Mesothelial cell of epicardium (in vitro differentiated cells): ENCODE measurements at regions not wholly inside any gene's neighbourhood (a gene's known extent, or its start where the extent isn't known, plus 50 kb on each side); places are given as distances from the start of the nearest gene placed in this dataset.

Experiments
- DNase-seq, 2 experiments: peaks; one replicate each; pipeline ENCODE4 v3.0.0; 2021; ENCODE audit warnings: low spot score in 2 of 2; ENCODE audit not compliant: unreplicated experiment in 2 of 2
- H3K27ac Mint-ChIP-seq: 2 replicates; pipeline ENCODE4 v1.8.0; 2021; ENCODE audit warnings: mixed read lengths
- H3K27me3 Mint-ChIP-seq: 2 replicates; pipeline ENCODE4 v1.8.0; 2021; ENCODE audit warnings: low read depth, mixed read lengths
- H3K36me3 Mint-ChIP-seq: 2 replicates; pipeline ENCODE4 v1.8.0; 2021; ENCODE audit warnings: mixed read lengths
- H3K4me1 Mint-ChIP-seq: 2 replicates; pipeline ENCODE4 v1.8.0; 2021; ENCODE audit warnings: mixed read lengths
- H3K4me3 Mint-ChIP-seq: 2 replicates; pipeline ENCODE4 v1.8.0; 2021; ENCODE audit warnings: mild to moderate bottlenecking, moderate library complexity, mixed read lengths
- H3K9me3 Mint-ChIP-seq: 2 replicates; pipeline ENCODE4 v1.8.0; 2021; ENCODE audit warnings: mixed read lengths
- CTCF ChIP-seq: fragments of 200-600 bp; sonication (generic); IDR thresholded peaks from one replicate; pipeline ENCODE4 v1.5.0; 2021; ENCODE audit warnings: antibody characterized with exemption; ENCODE audit not compliant: unreplicated experiment

GRCh38 chr9:79254900-79255650 lies 316.7 kb upstream of the TLE4 start:
- Mint-ChIP-seq H3K27me3 (peaks cover 17% of the 10 kb centered on the region), H3K4me3 (no peak overlapping the region), H3K27ac (no peak overlapping the region), H3K9me3 (peaks cover 16% of the 10 kb centered on the region), H3K4me1 (no peaks in the 10 kb centered on the region), H3K36me3 (peaks cover 4% of the 10 kb centered on the region)
- no peak for DNase-seq
- TF ChIP-seq CTCF, result no peak

- peaks cover 24% of the 10 kb centered on the region for H3K27me3 Mint-ChIP-seq
- H3K4me1 Mint-ChIP-seq, result no peaks in the 10 kb centered on the region
- peaks cover 4% of the 10 kb centered on the region for H3K36me3 Mint-ChIP-seq
- DNase-seq, result no peak
- no peak overlapping the region for H3K27ac Mint-ChIP-seq
- H3K9me3 Mint-ChIP-seq, result peaks cover 16% of the 10 kb centered on the region
- TF ChIP-seq CTCF, result no peak
- no peak overlapping the region for H3K4me3 Mint-ChIP-seq
These were observed 316.0 kb upstream of the TLE4 start for GRCh38 chr9:79255651-79256260.

- H3K4me3 Mint-ChIP-seq, result no peak overlapping the region
- H3K4me1 Mint-ChIP-seq, result no peaks in the 10 kb centered on the region
- H3K27me3 Mint-ChIP-seq, result peaks cover 33% of the 10 kb centered on the region
- H3K9me3 Mint-ChIP-seq, result peaks cover 11% of the 10 kb centered on the region
- peaks cover 4% of the 10 kb centered on the region for H3K36me3 Mint-ChIP-seq
- TF ChIP-seq CTCF, result no peak
- peak in 1 of 2 experiments; percentile 42 for DNase-seq
- H3K27ac Mint-ChIP-seq, result no peak overlapping the region
These were observed 315.0 kb upstream of the TLE4 start for GRCh38 chr9:79256691-79257213.

- peak; percentile 25 to 63 for DNase-seq
- Mint-ChIP-seq H3K9me3 (peaks cover 6% of the 10 kb centered on the region), H3K4me3 (no peak overlapping the region), H3K27ac (no peak overlapping the region), H3K4me1 (no peaks in the 10 kb centered on the region), H3K36me3 (no peaks in the 10 kb centered on the region), H3K27me3 (peaks cover 35% of the 10 kb centered on the region)
- TF ChIP-seq CTCF, result no peak
These were observed 314.5 kb upstream of the TLE4 start for GRCh38 chr9:79257228-79257781.

GRCh38 chr9:79257790-79258351 lies 313.9 kb upstream of the TLE4 start:
- no peak overlapping the region for H3K4me3 Mint-ChIP-seq

More at GRCh38 chr9:79257790-79258351, 313.9 kb upstream of the TLE4 start:
- Mint-ChIP-seq H3K36me3 (no peaks in the 10 kb centered on the region), H3K4me1 (no peaks in the 10 kb centered on the region), H3K27me3 (peaks cover 38% of the 10 kb centered on the region), H3K27ac (no peak overlapping the region), H3K9me3 (peaks cover 3% of the 10 kb centered on the region)
- no peak for DNase-seq
- TF ChIP-seq CTCF, result no peak
